NCI-H2171 (cell line): ENCODE measurements at regions not wholly inside any gene's neighbourhood (a gene's known extent, or its start where the extent isn't known, plus 50 kb on each side); places are given as distances from the start of the nearest gene placed in this dataset.
A peak's percentile ranks its signal among the peaks of the same experiment; 100 is the strongest.

ENCODE experiments used
- DNase-seq: peaks from one replicate; lab custom pipeline; 2025; lab: John Stamatoyannopoulos, UW

DNA sequence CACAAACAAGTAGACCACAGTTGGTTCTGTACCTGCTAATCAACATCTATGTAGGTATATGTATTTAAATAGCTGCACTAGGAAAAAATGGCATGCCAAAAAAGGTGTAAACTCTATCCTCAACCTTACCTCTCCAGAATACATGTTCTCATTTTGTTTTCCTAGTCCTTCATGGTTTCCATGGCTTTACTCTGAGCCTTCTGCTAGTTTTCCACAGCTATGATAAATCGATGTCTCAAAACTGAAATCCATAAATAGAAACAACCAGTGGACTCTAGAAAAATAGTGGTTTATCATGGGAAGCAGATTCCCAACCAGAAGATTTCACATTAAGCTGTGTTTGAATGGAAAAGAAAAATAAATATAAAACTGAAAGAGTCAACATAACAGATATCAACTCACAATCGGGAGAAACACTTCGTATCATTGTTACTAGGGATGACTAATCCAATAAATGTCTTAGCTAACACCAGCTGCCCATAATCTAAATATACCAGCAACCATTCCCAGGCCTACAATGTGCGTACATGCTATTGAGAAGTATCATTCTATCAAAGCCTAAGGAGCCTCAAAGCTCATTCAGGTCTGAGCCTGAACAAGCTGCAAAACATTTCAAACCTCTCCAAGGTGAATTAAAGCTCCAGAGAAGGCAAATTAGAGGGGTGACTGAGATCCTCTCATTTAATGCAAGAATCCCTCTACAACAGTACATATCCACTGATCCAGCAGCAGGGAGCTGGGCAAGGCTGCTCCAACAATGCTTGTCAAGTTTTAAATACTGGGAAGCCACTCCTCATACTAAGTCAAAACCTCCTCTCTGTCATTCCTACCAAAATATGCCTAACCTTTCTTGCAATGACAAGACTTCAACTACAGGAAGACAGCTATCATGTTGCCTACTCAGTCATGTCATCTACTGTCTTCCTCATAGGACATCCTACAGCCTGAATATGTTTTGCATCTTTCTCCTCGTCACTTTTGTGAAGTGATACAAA is 90.2 kb downstream of the KCTD12 start:
- no peak for DNase-seq

- DNase-seq = no peak
Measured at GRCh38 chr13:76792731-76793347, 93.4 kb downstream of the KCTD12 start.

DNA sequence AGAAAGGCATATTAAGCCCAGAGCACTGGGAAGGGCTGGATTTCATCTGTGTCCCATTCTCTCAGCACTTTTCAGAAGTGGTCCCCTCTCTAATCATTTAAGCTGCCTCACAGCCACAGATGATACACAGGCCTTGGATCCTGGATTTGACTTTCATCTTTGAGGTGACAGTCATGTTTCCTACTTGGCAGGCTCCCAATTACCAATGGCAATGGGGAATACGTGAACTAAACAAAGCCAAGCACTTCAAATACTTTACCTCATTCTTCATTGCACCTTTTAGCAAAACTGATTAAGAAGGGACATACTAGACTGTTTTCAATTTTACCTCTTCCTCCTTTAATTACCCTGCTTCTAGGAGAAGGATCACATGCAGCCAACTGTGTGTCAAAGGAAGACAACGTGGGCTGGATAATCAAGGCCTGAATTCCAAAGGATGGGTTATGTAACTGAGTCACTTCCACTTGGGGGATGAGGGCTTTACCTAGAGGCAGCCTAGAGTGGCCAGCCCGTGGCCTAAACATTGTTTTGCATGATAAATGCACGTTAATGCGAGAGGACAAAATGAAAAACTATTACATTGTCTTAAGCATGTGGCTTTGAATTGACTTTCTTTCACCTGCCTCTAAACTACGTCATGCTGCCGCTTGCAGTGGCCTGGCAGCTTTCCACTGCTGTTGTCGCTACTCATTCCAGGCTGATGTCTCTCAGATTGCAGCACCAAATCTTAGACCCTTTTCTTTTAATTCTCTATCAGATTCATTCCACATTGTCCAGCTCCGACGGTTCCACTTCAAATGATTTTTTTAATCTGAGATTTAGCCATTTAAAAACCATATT is 95.0 kb downstream of the KCTD12 start:
- no peak for DNase-seq

- DNase-seq = no peak
Measured at GRCh38 chr13:76790526-76790925, 95.7 kb downstream of the KCTD12 start.

GRCh38 chr13:76783798-76784197 is 102.4 kb downstream of the KCTD12 start:
- peak; percentile 67 for DNase-seq

- DNase-seq = no peak
Measured at GRCh38 chr13:76778853-76779252, 107.4 kb downstream of the KCTD12 start.

DNA sequence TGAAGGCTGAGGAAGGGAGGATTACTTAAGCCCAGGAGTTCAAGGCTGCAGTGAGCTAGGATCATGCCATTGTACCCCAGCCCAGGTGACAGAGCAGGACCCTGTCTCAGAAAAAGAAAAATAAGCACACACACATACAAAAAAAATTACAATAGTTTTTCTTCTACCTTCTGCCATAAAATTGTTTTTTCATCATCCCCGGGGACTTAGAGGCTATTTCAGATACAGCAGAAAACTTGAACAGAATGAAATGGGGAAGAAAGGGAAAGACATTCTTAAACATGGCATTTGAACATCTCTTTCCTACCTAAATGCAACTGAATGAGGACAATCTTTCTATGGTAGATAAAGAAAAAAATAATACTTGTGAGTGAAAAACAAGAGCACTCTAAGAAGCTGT is 109.1 kb downstream of the KCTD12 start:
- no peak for DNase-seq

DNA sequence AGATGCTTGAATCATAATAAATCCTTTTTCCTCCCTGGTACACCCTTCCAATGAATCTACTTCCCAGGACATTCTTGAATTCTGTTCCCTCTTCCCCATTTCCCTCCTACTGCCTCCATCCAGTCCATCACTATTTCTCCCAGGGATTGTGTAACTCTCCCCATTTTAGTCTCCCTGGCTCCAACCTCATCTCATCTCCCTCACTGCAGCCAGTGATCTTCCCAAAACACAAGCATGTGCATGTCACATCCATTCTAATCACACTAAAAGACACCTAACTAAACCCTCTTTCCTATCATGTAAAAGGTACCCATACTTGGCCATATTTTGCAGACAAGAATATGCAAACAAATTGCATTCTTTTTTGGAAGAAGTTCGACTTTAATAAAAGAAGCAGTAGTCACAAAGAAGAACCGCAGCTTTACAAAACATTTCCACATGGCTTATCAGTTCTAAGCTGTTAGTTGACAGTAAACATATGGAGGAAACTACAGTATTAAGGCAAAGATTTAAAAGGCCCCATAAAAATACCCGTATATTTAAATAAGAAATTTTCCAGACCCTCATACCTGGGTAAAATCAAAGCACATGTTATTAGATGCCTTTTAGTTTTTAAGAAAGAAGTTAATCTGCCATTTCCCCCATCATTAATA is 111.0 kb downstream of the KCTD12 start:
- no peak for DNase-seq

DNA sequence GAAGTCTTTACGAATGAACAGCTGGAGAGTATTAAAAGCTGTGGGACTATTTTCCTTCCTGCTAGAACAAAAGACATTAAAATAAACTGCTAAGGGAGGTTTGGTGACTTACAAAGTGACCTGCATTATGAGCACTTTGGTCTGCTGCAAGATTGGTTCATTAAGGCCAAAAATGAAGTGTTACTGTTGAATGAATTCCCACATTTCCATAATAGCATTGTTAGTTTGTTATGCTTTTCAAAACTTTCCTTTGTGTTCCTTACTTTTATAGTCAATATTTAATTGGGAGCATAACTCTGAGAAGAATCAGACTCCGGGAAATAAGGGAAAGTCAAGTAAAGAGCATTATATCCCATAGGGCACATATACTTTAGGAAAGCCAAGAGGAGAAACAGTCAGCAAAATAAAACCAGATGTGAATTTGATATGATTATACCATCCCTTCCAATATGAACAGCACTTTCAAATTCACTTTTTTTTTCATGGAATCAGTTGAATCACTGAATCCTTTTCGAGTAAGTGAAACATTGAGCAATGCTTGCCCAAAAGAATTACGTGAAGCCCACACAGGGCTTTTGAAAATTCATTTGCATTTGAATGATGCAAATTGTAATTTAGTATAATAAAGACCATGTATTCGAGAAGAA is 112.6 kb downstream of the KCTD12 start:
- no peak for DNase-seq

- no peak for DNase-seq
Measured at GRCh38 chr13:76772241-76772640, 114.0 kb downstream of the KCTD12 start.

GRCh38 chr13:76769271-76769791 is 116.9 kb downstream of the KCTD12 start:
- no peak for DNase-seq

DNA sequence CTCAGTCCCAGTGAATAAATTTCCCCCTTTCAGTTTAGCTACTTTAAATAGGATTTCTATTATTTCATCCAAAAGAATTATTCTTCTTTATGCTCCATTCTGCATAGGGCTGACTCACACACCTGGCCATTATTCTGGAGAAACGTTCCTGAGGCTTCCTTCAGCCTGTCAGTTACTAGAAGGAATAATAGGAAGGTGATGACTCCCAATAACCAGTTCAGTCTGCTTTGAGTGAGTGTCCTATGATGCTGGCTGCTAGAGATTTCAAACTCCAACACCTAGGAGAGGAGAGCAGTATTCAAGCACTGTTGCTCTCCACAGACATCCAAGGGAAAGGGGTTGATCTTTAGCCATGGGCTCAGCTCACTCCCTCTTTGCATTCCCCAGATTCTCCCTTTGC is 117.8 kb downstream of the KCTD12 start:
- DNase-seq = no peak

DNA sequence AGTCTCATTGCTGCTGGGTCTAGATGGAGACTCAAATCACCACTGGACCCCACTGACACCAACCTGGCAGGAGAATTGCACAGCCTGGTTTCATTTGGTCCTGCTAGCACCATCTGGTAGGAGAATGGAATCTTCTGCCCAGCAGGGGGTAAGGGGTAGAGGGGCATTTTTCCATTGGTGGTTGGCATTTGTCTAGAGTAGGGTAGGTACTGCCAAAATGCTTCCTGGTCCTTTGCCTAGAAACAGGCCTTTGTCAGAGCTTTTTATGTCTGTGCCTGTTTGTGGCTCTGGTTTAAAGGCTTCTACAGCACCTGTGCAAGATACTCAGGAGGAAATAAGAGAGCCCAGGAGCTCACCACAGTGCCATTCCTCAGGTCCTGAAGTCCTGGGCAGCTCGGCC is 121.3 kb downstream of the KCTD12 start:
- DNase-seq = no peak

GRCh38 chr13:76764429-76764828 is 121.8 kb downstream of the KCTD12 start:
- DNase-seq = peak; percentile 62

- no peak for DNase-seq
Measured at GRCh38 chr13:76762721-76763120, 123.5 kb downstream of the KCTD12 start.

DNA sequence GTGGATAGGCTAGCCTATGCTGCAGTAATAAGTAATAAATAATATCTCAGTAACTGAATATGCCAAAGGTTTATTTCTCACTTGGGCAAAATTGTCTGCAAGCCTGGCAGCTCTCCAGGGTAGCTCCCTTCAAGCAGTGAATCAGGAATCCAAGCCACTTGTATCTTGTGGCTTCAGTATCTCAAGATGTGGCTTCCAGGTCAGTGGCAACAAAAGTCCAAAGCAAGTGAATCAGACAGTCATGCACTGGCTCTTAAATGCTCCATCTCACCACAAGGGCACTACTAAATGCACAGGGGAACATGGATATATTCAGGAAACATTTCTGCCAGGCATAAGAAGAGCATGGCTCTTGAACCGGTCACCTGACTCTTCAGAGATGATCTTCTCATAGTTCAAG is 126.3 kb downstream of the KCTD12 start:
- no peak for DNase-seq

DNA sequence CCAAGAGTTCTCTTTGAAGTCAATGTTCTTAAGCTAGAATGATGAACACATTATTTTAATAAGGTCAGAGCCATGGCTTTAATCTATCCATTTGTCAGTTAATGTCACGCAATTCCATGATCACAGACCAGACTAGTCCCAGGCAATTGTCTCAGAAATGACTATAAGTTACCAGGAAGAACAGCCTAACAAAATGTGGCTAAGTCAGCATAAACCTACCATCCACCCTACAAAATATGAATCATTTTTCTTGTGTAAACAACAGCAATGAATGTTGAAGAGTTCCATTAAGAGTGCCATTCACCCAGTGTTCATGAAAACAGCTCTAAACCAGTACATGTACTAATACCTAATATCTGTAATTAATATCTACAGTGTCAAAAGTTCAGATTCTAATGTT is 127.5 kb downstream of the KCTD12 start:
- no peak for DNase-seq

DNA sequence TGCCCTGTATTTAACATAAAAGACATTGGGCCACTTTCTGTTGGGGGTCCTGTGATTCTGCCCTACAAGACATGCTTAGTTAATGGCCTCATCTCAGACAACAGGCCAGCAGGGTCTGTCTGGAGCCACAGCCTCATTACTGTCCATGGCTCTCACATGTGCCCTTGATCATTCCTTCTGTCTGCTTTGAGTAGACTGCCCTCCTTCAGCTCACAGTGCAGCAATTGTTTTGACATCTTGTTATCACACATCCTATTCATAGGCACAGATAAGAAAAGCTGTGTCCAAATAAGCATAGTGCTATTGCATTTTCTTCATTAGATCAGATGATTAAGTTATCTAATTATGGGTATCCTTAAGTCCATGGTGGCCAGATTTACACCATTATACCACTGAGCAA is 127.9 kb downstream of the KCTD12 start:
- no peak for DNase-seq

GRCh38 chr13:76756451-76756850 is 129.8 kb downstream of the KCTD12 start:
- DNase-seq = no peak

GRCh38 chr13:76754414-76754813 is 131.8 kb downstream of the KCTD12 start:
- no peak for DNase-seq

DNA sequence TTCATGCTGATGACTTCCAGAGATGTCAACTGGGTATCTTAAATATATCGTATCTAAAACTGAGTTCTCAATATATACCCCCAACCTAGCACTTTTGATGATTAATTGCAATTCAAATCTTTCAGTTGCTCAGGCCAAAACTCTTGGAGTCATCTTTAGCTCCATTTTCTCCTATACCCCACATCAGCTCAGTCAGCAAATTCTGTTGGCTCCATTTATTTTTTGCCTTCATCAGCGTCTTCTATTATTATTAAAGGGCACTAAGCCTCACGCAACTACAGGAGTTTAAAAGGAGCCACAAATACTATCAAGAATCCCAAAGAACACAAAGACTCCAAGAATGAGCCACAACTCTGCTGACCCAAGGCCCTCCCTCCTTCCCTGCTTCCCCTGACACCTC is 134.9 kb downstream of the KCTD12 start:
- DNase-seq = no peak
